ENCODE measurements at regions not wholly inside any gene's neighbourhood (a gene's known extent, or its start where the extent isn't known, plus 50 kb on each side); places are given as distances from the start of the nearest gene placed in this dataset.

DNA sequence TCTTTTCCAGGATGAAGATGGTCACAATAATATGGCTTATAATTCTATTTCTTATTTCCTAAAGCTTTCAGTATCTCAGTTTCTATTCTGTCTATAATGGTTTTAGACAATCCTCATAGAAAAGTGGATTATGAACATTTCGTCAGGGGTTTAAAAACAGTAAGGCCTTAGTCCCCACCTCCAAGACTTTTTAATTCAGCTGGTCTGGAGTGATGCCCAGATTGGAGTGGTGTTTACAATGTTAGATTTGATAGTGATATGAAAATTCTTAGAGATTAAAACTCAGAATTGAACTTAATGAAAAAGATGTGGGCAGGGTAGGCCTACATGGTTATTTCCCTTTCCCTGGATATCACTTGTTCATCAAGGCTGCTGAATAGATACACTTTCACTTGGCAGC, 1238.3 kb downstream of the SORCS3 start:
- no peak for DNase-seq (ENCODE audit: low read depth)

DNA sequence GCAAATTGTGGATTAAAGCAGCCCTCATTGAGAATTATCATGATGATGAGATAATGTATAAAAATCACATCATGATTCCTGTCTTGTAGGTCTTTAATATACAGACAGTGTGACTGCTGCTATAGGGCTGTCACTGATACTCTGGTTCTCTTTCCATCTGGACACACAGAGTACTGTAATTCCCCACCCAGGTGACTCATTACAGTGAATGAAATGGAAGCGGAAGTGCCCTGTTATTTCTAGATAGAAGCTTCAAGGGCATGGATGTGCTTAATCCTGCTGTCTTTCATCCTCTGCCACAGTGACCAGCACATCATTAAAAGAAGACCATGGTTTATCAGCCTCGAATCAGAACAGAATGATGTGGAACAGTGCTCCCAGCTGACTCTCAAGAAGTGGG, 1234.0 kb downstream of the SORCS3 start:
- no peak for DNase-seq (ENCODE audit: low read depth)

- DNase-seq (ENCODE audit: low read depth): no peak
These were observed 1231.6 kb downstream of the SORCS3 start for GRCh38 chr10:105872665-105873064.

DNA sequence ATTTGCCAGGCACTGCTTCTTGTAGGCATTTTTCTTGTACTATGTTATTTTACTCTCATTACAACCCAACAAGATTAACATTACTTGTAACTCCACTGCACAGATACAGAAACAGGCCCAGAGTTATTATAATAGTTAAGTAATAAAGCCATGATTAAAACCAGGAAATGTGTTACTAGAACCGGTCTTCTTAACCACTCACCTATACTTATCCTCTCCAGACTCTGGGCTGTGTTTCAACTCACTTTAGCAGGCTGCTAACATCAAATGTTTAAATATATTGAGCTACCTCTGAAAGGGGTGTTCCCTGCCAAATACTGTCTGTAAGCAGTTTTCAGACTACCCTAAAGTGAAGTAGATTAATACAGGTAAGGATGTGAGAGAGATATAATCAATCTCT, 1227.8 kb downstream of the SORCS3 start:
- DNase-seq (ENCODE audit: low read depth): no peak

- DNase-seq (ENCODE audit: low read depth): no peak
These were observed 1223.8 kb downstream of the SORCS3 start for GRCh38 chr10:105864854-105865253.

DNA sequence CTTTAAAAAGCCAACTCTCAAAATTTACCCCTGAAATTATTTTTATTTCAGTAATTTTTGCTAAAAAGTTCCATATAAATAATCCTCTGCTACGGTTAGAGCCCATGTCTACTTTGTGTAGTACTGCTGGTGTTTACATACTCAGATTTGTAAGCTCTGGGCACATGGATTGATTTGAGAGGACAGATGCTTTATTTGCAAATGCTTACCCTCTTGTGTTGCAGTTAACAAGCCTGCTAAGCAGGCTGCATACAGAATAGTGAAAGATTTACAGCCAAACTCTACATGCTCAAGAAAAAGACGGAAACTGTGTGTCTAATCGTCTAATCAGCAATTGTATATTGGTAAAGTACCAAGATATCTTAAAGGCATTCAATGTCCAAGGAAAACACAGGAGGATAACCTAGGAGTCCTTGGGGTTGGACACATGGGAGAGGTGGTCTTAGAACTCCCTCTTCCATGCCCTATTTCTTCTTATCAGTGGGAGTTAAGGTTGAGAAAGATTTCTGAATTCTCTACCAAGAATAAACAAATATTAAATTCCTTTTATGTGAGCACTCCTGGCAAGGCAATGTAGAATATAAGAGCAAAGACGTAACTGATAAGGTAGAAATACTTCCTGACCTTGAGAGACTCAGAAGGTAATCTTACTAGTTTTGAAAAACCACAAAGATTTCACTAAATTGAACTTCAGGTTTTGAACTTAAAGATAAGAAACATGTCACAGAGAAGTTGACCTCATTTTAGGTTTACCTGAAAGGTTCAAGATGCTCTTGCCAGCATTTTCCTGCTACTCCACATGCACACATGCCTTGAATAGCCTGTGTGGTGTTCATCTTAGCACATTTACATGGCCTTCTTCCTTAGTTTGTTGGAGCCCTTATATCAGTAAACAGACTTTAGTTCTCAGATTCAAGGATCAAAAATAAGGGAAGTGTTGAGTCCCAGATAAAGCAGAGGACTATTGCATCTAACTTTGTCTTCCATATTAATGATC, 1216.5 kb downstream of the SORCS3 start:
- no peak for DNase-seq (ENCODE audit: low read depth)

GRCh38 chr10:105855791-105856190, 1214.7 kb downstream of the SORCS3 start:
- peak; percentile 52 for DNase-seq (ENCODE audit: low read depth)

DNA sequence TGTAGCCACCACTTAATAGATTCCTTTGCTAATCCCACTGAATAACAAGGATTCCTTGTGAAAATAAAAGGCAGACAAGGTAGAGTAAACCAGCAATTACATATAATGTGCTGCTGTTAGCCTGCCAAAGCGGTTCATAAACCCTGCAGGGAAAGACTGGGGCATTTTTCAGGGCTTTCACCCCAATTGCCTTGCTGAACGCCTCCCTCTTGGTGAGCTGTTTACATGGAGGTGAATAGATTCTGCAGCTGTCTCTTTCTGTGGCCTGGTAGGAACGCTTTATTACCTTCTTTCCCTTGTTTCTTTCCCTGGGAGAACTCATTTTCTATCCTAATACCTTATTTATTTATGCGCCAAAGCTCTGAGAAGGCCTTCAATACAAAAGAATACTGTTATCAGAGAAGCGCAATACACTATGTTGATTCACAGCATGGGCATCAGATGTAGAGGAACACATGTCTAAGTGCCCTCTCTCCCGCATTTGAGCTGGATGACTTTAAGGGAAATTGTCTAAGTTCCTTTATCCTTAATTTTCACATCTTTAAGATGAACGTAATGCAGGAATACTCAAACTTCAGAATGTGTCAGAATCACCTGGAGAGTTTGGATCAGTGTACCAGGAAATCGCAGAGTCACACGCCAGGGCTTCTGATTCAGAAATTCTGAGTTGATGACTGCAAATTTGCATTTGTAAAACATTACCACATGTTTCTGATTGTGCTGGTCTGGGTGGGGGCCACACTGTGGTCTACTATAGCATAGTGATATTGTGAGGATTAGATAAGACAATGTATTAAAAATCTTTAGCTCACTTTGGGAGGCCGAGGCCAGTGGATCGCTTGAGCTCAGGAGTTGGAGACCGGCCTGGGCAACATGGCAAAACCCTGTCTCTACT, 1203.8 kb downstream of the SORCS3 start:
- peak; percentile 19 for DNase-seq (ENCODE audit: low read depth)

DNA sequence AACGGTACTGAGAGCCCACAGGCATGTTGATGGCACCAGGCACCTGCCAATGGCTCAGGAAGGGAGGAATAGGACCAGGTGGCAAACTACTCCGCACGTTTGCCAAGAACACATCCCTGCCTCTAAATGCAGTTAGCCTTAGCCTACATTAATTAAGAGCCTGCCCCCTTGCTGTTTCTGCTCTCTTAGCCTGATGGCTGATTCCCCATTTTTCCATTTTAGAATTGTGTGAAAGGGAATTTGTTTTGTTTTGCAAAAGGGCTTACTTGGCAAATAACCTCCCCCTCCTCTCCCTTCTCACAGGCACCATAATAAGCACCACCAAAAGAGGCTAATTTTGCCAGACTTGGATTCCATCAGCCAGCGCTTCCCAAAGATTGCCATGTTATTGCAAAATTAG, 1203.2 kb downstream of the SORCS3 start:
- DNase-seq (ENCODE audit: low read depth): no peak

DNA sequence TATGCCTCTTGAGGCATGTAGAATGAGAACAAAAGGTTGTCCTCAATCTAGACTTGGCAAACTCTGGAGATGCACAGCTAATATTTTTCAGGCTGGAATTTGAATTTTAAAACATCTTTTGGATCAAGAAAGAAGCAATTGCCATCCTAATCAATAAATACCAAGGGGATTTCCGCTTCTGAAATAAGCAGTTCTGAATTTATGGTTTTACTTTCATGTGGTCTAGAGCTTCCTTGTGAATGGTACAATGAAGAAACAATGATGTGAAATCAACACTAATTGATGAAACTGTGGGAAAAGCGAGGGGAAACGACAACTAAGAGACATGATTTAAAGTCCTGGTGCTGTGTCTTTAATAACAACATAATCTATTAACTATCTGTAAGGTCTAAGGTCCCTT, 1202.7 kb downstream of the SORCS3 start:
- DNase-seq (ENCODE audit: low read depth): no peak

- no peak for DNase-seq (ENCODE audit: low read depth)
These were observed 1199.2 kb downstream of the SORCS3 start for GRCh38 chr10:105840288-105840770.

DNA sequence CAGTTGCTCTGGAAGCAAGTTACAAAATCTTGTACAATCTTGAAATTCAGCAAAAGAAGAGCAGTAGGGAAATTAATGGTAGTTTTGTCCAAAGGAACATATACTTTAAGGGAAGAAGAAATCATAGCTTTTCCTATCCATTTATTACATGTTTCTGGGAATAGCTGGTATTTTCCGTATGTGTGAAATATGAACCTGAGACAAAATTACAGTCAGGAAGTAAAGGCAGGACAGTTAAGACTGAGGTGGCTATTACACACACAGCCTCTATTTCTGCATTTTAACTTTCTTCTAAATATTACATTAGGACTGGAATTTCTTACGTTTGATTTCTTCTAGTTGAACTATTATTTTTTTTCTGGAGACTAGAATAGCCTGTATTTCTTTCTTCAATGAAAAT, 1197.3 kb downstream of the SORCS3 start:
- no peak for DNase-seq (ENCODE audit: low read depth)

GRCh38 chr10:105837951-105838350, 1196.9 kb downstream of the SORCS3 start:
- DNase-seq (ENCODE audit: low read depth): peak; percentile 80

DNA sequence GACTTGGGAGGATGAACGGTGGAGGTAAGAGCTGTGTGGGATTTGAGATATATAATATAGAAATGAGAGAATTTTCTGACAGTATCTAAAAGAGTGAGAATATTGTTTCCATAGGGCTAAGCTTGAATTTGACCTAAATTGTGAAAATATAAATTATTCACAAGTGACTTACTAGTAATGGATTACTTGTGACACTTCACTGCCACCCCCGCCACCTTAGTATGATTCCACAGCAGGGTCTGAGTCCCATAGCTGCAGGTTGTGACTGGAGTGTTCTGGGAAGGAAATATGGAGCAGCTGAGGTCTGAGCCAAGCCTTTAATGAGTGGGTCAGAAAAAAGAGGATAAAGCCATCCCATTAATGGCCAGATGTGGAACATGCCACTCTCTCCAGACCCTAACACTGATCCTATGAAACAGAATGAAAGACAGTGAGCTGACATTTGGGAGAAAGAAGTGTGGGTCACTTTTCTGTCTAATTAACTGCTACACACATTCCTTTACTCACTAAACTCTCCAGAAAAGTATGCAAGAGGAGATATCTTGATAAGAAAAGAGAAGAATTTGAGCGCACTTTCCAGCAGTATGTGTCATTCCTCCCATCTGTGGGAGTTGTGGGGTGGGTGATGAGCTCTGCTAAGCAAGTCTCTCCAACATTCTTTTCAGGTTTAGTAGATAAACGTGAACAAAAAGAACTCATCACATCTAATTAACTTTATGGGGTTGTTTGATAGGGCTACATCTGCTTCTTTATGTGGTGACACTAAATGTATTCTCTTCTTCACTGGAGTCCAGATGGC, 1193.4 kb downstream of the SORCS3 start:
- DNase-seq (ENCODE audit: low read depth): no peak

GRCh38 chr10:105827133-105827532, 1186.0 kb downstream of the SORCS3 start:
- DNase-seq (ENCODE audit: low read depth): no peak

DNA sequence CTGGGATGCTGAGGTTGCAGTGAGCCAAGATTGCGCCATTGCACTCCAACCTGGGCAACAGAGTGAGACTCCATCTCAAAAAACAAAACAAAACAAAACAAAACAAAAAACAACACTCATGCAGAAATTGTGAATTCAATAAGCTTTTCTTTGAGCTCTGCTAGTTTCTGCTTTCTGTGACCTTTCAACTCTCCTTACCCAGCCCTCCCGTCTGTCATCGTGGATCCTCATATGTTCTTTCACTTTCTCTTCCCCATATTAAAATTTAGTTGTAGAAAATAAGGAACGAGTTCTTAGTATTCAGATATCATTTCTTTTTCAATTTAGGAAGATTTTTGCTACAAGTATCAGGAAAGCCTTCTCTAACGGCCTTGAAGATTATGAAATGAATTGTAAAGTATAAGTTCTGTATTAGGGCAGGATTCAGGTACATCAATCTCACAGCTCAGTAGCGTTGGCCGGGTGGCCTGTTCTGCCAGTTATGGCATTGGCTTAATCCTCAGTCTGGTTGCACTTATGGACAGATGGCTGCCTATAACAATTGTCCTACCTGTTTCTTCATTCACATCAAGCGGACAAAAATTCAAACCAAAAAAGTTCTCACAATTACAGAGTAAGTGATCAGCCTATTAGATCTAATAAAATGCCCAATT, 1167.0 kb downstream of the SORCS3 start:
- no peak for DNase-seq (ENCODE audit: low read depth)

DNA sequence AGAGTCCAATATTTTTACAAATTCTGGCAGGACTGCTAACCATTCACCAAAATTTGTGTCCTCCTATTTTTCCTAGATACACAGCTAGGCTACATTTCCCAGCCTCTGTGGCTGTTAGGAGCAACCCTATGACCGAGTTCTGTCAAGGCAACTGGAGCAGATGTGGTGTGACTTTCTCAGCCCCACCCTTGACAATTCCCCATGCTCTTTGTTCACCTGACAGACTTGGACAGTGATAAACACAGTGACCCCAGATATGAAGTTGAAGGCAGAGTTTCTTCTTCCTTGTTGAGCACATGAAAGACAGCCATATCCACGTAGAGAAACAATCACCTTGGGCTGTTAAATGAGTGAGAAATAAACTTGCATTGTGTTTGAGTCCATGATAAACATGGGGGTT, 1162.1 kb downstream of the SORCS3 start:
- no peak for DNase-seq (ENCODE audit: low read depth)

GRCh38 chr10:105800641-105801040, 1159.6 kb downstream of the SORCS3 start:
- no peak for DNase-seq (ENCODE audit: low read depth)

DNA sequence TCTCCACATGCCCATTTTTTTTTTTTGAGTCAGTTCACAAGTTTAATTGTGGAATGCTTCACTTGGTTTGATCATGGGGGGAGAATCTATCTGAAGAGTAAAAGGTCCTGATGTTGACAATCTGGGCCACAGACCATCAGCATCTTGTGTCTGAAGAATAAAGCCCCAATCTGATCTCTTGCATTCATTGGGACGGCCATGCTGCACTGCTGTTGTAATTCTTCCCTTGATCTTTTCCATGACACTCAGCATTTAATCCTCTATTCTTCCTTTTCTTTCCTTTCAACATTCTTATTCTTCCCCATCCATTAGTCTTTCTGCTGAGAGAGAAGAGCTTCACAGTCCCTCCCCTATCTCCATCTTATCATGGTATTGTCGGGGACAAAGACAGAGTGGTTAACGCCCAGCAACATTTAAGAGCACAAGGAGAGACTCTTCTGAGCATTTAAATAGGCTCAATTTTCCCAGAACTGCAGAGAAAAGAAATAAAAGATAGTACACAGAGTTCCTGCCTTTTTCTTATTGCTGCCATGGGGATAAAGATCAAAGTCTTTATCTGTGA, 1157.3 kb downstream of the SORCS3 start:
- DNase-seq (ENCODE audit: low read depth): no peak

GRCh38 chr10:105797234-105797890, 1156.3 kb downstream of the SORCS3 start:
- peak; percentile 94 for DNase-seq (ENCODE audit: low read depth)

All from renal cortical epithelial cell (primary cell).